Muscle layer of duodenum (tissue), 2 donors: ENCODE measurements at regions not wholly inside any gene's neighbourhood (a gene's known extent, or its start where the extent isn't known, plus 50 kb on each side); places are given as distances from the start of the nearest gene placed in this dataset.

Experiments used
- H3K27ac ChIP-seq: one replicate; pipeline ENCODE4 v1.7.0; 2013; ENCODE audit warnings: mild to moderate bottlenecking, low read length
- H3K27me3 ChIP-seq: one replicate; pipeline ENCODE4 v1.7.0; 2013; ENCODE audit warnings: low read depth, mild to moderate bottlenecking, control low read depth, low read length
- H3K36me3 ChIP-seq, 2 donors: one replicate each; pipeline ENCODE4 v1.7.0; 2013; ENCODE audit warnings: low read length in 2 of 2, control low read depth in 1 of 2, mild to moderate bottlenecking in 1 of 2; ENCODE audit not compliant: insufficient read depth in 2 of 2, control insufficient read depth in 1 of 2
- H3K4me1 ChIP-seq, 2 donors: one replicate each; pipeline ENCODE4 v1.7.0; 2013; ENCODE audit warnings: low read length in 2 of 2, mild to moderate bottlenecking in 2 of 2, control low read depth in 1 of 2, moderate library complexity in 1 of 2; ENCODE audit not compliant: insufficient read depth in 2 of 2, control insufficient read depth in 1 of 2
- H3K4me3 ChIP-seq, 2 donors: one replicate each; pipeline ENCODE4 v1.7.0; 2013; ENCODE audit warnings: low read length in 2 of 2, low read depth in 1 of 2, mild to moderate bottlenecking in 1 of 2
- H3K9me3 ChIP-seq, 2 donors: one replicate each; pipeline ENCODE4 v1.7.0; 2013; ENCODE audit warnings: low read length in 2 of 2, control low read depth in 1 of 2, mild to moderate bottlenecking in 1 of 2; ENCODE audit not compliant: control insufficient read depth in 1 of 2
- donor health status: healthy.

- Histone ChIP-seq H3K27me3 (no peaks in the 10 kb centered on the region), H3K4me1 (no peaks in the 10 kb centered on the region), H3K9me3 (no peaks in the 10 kb centered on the region), H3K27ac (no peak overlapping the region), H3K36me3 (no peaks in the 10 kb centered on the region), H3K4me3 (no peak overlapping the region)
Observed at GRCh38 chr11:92623055-92623454, 346.4 kb upstream of the MTNR1B start.

- Histone ChIP-seq H3K4me1 (no peaks in the 10 kb centered on the region), H3K36me3 (no peaks in the 10 kb centered on the region), H3K27me3 (no peaks in the 10 kb centered on the region), H3K4me3 (no peak overlapping the region), H3K27ac (no peak overlapping the region), H3K9me3 (no peaks in the 10 kb centered on the region)
Observed at GRCh38 chr11:92625894-92626293, 343.6 kb upstream of the MTNR1B start.

GRCh38 chr11:92626624-92627023, 342.8 kb upstream of the MTNR1B start:
- no peaks in the 10 kb centered on the region for H3K4me1 ChIP-seq
- no peak overlapping the region for H3K4me3 ChIP-seq
- H3K9me3 ChIP-seq, result no peaks in the 10 kb centered on the region
- H3K27me3 ChIP-seq, result no peaks in the 10 kb centered on the region
- H3K27ac ChIP-seq, result no peak overlapping the region
- no peaks in the 10 kb centered on the region for H3K36me3 ChIP-seq

- Histone ChIP-seq H3K27me3 (no peaks in the 10 kb centered on the region), H3K4me3 (no peak overlapping the region), H3K27ac (no peak overlapping the region), H3K36me3 (no peaks in the 10 kb centered on the region), H3K9me3 (no peaks in the 10 kb centered on the region), H3K4me1 (no peaks in the 10 kb centered on the region)
Observed at GRCh38 chr11:92627615-92628256, 341.7 kb upstream of the MTNR1B start.

GRCh38 chr11:92628401-92629292, 340.8 kb upstream of the MTNR1B start:
- no peak overlapping the region for H3K4me3 ChIP-seq
- H3K4me1 ChIP-seq, result no peaks in the 10 kb centered on the region
- no peaks in the 10 kb centered on the region for H3K36me3 ChIP-seq
- no peaks in the 10 kb centered on the region for H3K9me3 ChIP-seq
- no peaks in the 10 kb centered on the region for H3K27me3 ChIP-seq
- no peak overlapping the region for H3K27ac ChIP-seq

GRCh38 chr11:92632495-92632894, 337.0 kb upstream of the MTNR1B start:
- Histone ChIP-seq H3K4me3 (no peak overlapping the region), H3K27me3 (no peaks in the 10 kb centered on the region), H3K27ac (no peak overlapping the region), H3K4me1 (no peaks in the 10 kb centered on the region), H3K36me3 (no peaks in the 10 kb centered on the region), H3K9me3 (no peaks in the 10 kb centered on the region)

GRCh38 chr11:92633820-92634219, 335.6 kb upstream of the MTNR1B start:
- Histone ChIP-seq H3K4me3 (no peak overlapping the region), H3K27ac (no peak overlapping the region), H3K9me3 (no peaks in the 10 kb centered on the region), H3K36me3 (no peaks in the 10 kb centered on the region), H3K27me3 (no peaks in the 10 kb centered on the region), H3K4me1 (no peaks in the 10 kb centered on the region)

GRCh38 chr11:92636543-92637188, 332.8 kb upstream of the MTNR1B start:
- Histone ChIP-seq H3K36me3 (no peaks in the 10 kb centered on the region), H3K27ac (no peak overlapping the region), H3K4me3 (no peak overlapping the region), H3K9me3 (no peaks in the 10 kb centered on the region), H3K4me1 (no peaks in the 10 kb centered on the region), H3K27me3 (no peaks in the 10 kb centered on the region)

- Histone ChIP-seq H3K9me3 (no peaks in the 10 kb centered on the region), H3K4me3 (no peak overlapping the region), H3K36me3 (no peaks in the 10 kb centered on the region), H3K27me3 (no peaks in the 10 kb centered on the region), H3K4me1 (no peaks in the 10 kb centered on the region), H3K27ac (no peak overlapping the region)
Observed at GRCh38 chr11:92638678-92639077, 330.8 kb upstream of the MTNR1B start.

GRCh38 chr11:92642177-92642931, 327.1 kb upstream of the MTNR1B start:
- H3K9me3 ChIP-seq, result no peaks in the 10 kb centered on the region
- no peaks in the 10 kb centered on the region for H3K27me3 ChIP-seq
- no peak overlapping the region for H3K27ac ChIP-seq
- H3K36me3 ChIP-seq, result no peaks in the 10 kb centered on the region
- H3K4me1 ChIP-seq, result no peaks in the 10 kb centered on the region
- no peak overlapping the region for H3K4me3 ChIP-seq

GRCh38 chr11:92643827-92644226, 325.6 kb upstream of the MTNR1B start:
- Histone ChIP-seq H3K4me1 (no peaks in the 10 kb centered on the region), H3K9me3 (no peaks in the 10 kb centered on the region), H3K27ac (no peak overlapping the region), H3K27me3 (no peaks in the 10 kb centered on the region), H3K4me3 (no peak overlapping the region), H3K36me3 (no peaks in the 10 kb centered on the region)
